ENCODE measurements at regions not wholly inside any gene's neighbourhood (a gene's known extent, or its start where the extent isn't known, plus 50 kb on each side); places are given as distances from the start of the nearest gene placed in this dataset.

GRCh38 chr10:30207485-30208052, 141.5 kb downstream of the MTPAP start:
- TF ChIP-seq PKNOX1 (IDR thresholded peaks at IDR 0.05), result no peak
- no peak for TF ChIP-seq LEF1 (IDR thresholded peaks at IDR 0.05; ENCODE audit: borderline replicate concordance)
- no peak for TF ChIP-seq FOXA1 (IDR thresholded peaks at IDR 0.05)
- no peak for TF ChIP-seq TARDBP (IDR thresholded peaks at IDR 0.05)
- TF ChIP-seq BHLHE40 (IDR thresholded peaks at IDR 0.05; ENCODE audit: borderline replicate concordance), result no peak
- TF ChIP-seq HDGF (IDR thresholded peaks at IDR 0.05; ENCODE audit: borderline replicate concordance), result no peak
